PC-3 (cell line): ENCODE measurements at regions not wholly inside any gene's neighbourhood (a gene's known extent, or its start where the extent isn't known, plus 50 kb on each side); places are given as distances from the start of the nearest gene placed in this dataset.

ENCODE experiments used
- EZH2 ChIP-seq: fragments of 300-600 bp; sonication (generic); IDR thresholded peaks from one replicate; pipeline ENCODE4 v1.6.1; 2017; ENCODE audit warnings: antibody characterized with exemption, mild to moderate bottlenecking, low read length; ENCODE audit not compliant: unreplicated experiment
- EZH2phosphoT487 ChIP-seq: fragments of 300-600 bp; sonication (generic); IDR thresholded peaks from 2 replicates; pipeline ENCODE4 v1.6.1; 2018; ENCODE audit warnings: mild to moderate bottlenecking, antibody characterized with exemption, low read length, borderline replicate concordance
- TF ChIP-seq, protein P1 (sequence below): fragments of 300-600 bp; sonication (generic); conservative IDR thresholded peaks from 2 replicates; pipeline ENCODE4 v1.5.1; 2017; ENCODE audit warnings: antibody characterized with exemption, low read depth, mild to moderate bottlenecking, low read length

DNA sequence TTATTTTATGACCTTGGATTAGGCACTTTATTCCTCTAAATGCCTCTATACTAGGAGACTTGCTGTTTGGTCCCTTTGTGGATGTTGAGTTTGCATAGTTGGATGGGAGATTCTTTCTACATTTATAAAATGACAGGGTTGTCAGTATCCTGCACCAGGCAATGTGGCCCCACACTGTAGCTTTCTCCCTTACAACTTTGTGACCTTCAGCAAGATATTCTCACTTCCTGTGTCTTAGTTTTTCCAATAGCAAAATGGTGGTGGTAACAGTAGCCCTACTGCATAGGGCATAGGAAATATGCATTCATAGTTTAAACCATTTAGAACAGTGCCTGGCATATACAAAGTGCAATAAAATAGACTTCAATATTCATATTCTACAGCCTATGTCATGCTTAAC lies 128.3 kb downstream of the TXNL1 start:
- TF ChIP-seq, protein P1, sequence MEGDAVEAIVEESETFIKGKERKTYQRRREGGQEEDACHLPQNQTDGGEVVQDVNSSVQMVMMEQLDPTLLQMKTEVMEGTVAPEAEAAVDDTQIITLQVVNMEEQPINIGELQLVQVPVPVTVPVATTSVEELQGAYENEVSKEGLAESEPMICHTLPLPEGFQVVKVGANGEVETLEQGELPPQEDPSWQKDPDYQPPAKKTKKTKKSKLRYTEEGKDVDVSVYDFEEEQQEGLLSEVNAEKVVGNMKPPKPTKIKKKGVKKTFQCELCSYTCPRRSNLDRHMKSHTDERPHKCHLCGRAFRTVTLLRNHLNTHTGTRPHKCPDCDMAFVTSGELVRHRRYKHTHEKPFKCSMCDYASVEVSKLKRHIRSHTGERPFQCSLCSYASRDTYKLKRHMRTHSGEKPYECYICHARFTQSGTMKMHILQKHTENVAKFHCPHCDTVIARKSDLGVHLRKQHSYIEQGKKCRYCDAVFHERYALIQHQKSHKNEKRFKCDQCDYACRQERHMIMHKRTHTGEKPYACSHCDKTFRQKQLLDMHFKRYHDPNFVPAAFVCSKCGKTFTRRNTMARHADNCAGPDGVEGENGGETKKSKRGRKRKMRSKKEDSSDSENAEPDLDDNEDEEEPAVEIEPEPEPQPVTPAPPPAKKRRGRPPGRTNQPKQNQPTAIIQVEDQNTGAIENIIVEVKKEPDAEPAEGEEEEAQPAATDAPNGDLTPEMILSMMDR: no peak
- TF ChIP-seq EZH2phosphoT487: no peak
- no peak for TF ChIP-seq EZH2
